Rectal smooth muscle tissue (tissue), 1 donor: ENCODE measurements at regions not wholly inside any gene's neighbourhood (a gene's known extent, or its start where the extent isn't known, plus 50 kb on each side); places are given as distances from the start of the nearest gene placed in this dataset.

Experiments
- H3K27ac ChIP-seq: one replicate; pipeline ENCODE4 v1.7.0; 2013; ENCODE audit warnings: low read depth, low read length, inconsistent platforms
- H3K27me3 ChIP-seq: one replicate; pipeline ENCODE4 v1.7.0; 2013; ENCODE audit warnings: low read length; ENCODE audit not compliant: control insufficient read depth, insufficient read depth
- H3K36me3 ChIP-seq: one replicate; pipeline ENCODE4 v1.7.0; 2013; ENCODE audit warnings: low read length; ENCODE audit not compliant: control insufficient read depth, insufficient read depth
- H3K4me1 ChIP-seq: one replicate; pipeline ENCODE4 v1.7.0; 2013; ENCODE audit warnings: low read length; ENCODE audit not compliant: control insufficient read depth, insufficient read depth
- H3K4me3 ChIP-seq: one replicate; pipeline ENCODE4 v1.7.0; 2013; ENCODE audit warnings: low read length
- H3K9ac ChIP-seq: one replicate; pipeline ENCODE4 v1.7.0; 2013; ENCODE audit warnings: low read length

- H3K27ac ChIP-seq: no peak overlapping the region
- no peaks in the 10 kb centered on the region for H3K4me1 ChIP-seq
- H3K4me3 ChIP-seq: no peak overlapping the region
- no peaks in the 10 kb centered on the region for H3K27me3 ChIP-seq
- no peaks in the 10 kb centered on the region for H3K36me3 ChIP-seq
- no peak overlapping the region for H3K9ac ChIP-seq
Measured at GRCh38 chr2:82000606-82001005, 1696.1 kb upstream of the LRRTM1 start.

GRCh38 chr2:81996332-81996731 lies 1691.8 kb upstream of the LRRTM1 start:
- H3K27me3 ChIP-seq: no peaks in the 10 kb centered on the region
- no peak overlapping the region for H3K4me3 ChIP-seq
- no peaks in the 10 kb centered on the region for H3K36me3 ChIP-seq
- H3K27ac ChIP-seq: no peak overlapping the region
- H3K9ac ChIP-seq: no peak overlapping the region
- H3K4me1 ChIP-seq: no peaks in the 10 kb centered on the region

GRCh38 chr2:81991282-81991681 lies 1686.7 kb upstream of the LRRTM1 start:
- H3K27me3 ChIP-seq: no peaks in the 10 kb centered on the region
- no peaks in the 10 kb centered on the region for H3K36me3 ChIP-seq
- H3K4me1 ChIP-seq: no peaks in the 10 kb centered on the region
- no peak overlapping the region for H3K27ac ChIP-seq
- no peak overlapping the region for H3K4me3 ChIP-seq
- no peak overlapping the region for H3K9ac ChIP-seq

- Histone ChIP-seq H3K36me3 (no peaks in the 10 kb centered on the region), H3K27ac (no peak overlapping the region), H3K9ac (no peak overlapping the region), H3K4me3 (no peak overlapping the region), H3K27me3 (no peaks in the 10 kb centered on the region), H3K4me1 (no peaks in the 10 kb centered on the region)
Measured at GRCh38 chr2:81987370-81987769, 1682.8 kb upstream of the LRRTM1 start.

- peaks cover 5% of the 10 kb centered on the region for H3K4me1 ChIP-seq
- H3K4me3 ChIP-seq: no peak overlapping the region
- no peaks in the 10 kb centered on the region for H3K36me3 ChIP-seq
- H3K27ac ChIP-seq: no peak overlapping the region
- H3K9ac ChIP-seq: no peak overlapping the region
- no peaks in the 10 kb centered on the region for H3K27me3 ChIP-seq
Measured at GRCh38 chr2:81984969-81985637, 1680.6 kb upstream of the LRRTM1 start.

- H3K4me3 ChIP-seq: no peak overlapping the region
- no peak overlapping the region for H3K27ac ChIP-seq
- no peak overlapping the region for H3K9ac ChIP-seq
- no peaks in the 10 kb centered on the region for H3K36me3 ChIP-seq
- H3K27me3 ChIP-seq: no peaks in the 10 kb centered on the region
- peaks cover 5% of the 10 kb centered on the region for H3K4me1 ChIP-seq
Measured at GRCh38 chr2:81981585-81981984, 1677.0 kb upstream of the LRRTM1 start.

- Histone ChIP-seq H3K4me3 (no peak overlapping the region), H3K4me1 (peaks cover 5% of the 10 kb centered on the region), H3K27me3 (no peaks in the 10 kb centered on the region), H3K36me3 (no peaks in the 10 kb centered on the region), H3K27ac (no peak overlapping the region), H3K9ac (no peak overlapping the region)
Measured at GRCh38 chr2:81979086-81979485, 1674.5 kb upstream of the LRRTM1 start.

GRCh38 chr2:81976998-81977397 lies 1672.4 kb upstream of the LRRTM1 start:
- Histone ChIP-seq H3K4me3 (no peak overlapping the region), H3K9ac (no peak overlapping the region), H3K27ac (no peak overlapping the region), H3K36me3 (no peaks in the 10 kb centered on the region), H3K27me3 (no peaks in the 10 kb centered on the region), H3K4me1 (peaks cover 5% of the 10 kb centered on the region)

- no peaks in the 10 kb centered on the region for H3K4me1 ChIP-seq
- no peak overlapping the region for H3K4me3 ChIP-seq
- H3K36me3 ChIP-seq: no peaks in the 10 kb centered on the region
- no peak overlapping the region for H3K27ac ChIP-seq
- H3K9ac ChIP-seq: no peak overlapping the region
- no peaks in the 10 kb centered on the region for H3K27me3 ChIP-seq
Measured at GRCh38 chr2:81974216-81974615, 1669.7 kb upstream of the LRRTM1 start.

GRCh38 chr2:81942876-81943275 lies 1638.3 kb upstream of the LRRTM1 start:
- no peaks in the 10 kb centered on the region for H3K27me3 ChIP-seq
- H3K4me3 ChIP-seq: no peak overlapping the region
- H3K4me1 ChIP-seq: no peaks in the 10 kb centered on the region
- no peak overlapping the region for H3K9ac ChIP-seq
- no peaks in the 10 kb centered on the region for H3K36me3 ChIP-seq
- H3K27ac ChIP-seq: no peak overlapping the region

- no peak overlapping the region for H3K4me3 ChIP-seq
- no peaks in the 10 kb centered on the region for H3K36me3 ChIP-seq
- no peaks in the 10 kb centered on the region for H3K4me1 ChIP-seq
- no peaks in the 10 kb centered on the region for H3K27me3 ChIP-seq
- H3K9ac ChIP-seq: no peak overlapping the region
- no peak overlapping the region for H3K27ac ChIP-seq
Measured at GRCh38 chr2:81942136-81942680, 1637.7 kb upstream of the LRRTM1 start.

GRCh38 chr2:81940266-81940955 lies 1635.9 kb upstream of the LRRTM1 start:
- Histone ChIP-seq H3K27me3 (no peaks in the 10 kb centered on the region), H3K27ac (no peak overlapping the region), H3K36me3 (no peaks in the 10 kb centered on the region), H3K4me1 (no peaks in the 10 kb centered on the region), H3K4me3 (no peak overlapping the region), H3K9ac (no peak overlapping the region)

GRCh38 chr2:81937944-81938343 lies 1633.4 kb upstream of the LRRTM1 start:
- Histone ChIP-seq H3K27ac (no peak overlapping the region), H3K27me3 (no peaks in the 10 kb centered on the region), H3K4me3 (no peak overlapping the region)

More at GRCh38 chr2:81937944-81938343, 1633.4 kb upstream of the LRRTM1 start:
- Histone ChIP-seq H3K36me3 (no peaks in the 10 kb centered on the region), H3K9ac (no peak overlapping the region), H3K4me1 (no peaks in the 10 kb centered on the region)
